B cell (primary cell): ENCODE measurements at regions not wholly inside any gene's neighbourhood (a gene's known extent, or its start where the extent isn't known, plus 50 kb on each side); places are given as distances from the start of the nearest gene placed in this dataset.
A peak's percentile ranks its signal among the peaks of the same experiment; 100 is the strongest.

Source experiments
- ATAC-seq: fragments of 200-7000 bp; cut with Tn5 transposase; one replicate; pipeline ENCODE4 v1.10.0; 2021; ENCODE audit warnings: low read depth, mild to moderate bottlenecking, moderate number of reproducible peaks, moderate library complexity
- CTCF ChIA-PET: fragments of 350-600 bp; sonication (Branson Sonifier 250); formaldehyde crosslinking; loops from one replicate; lab custom pipeline; 2021; ENCODE audit warnings: antibody characterized with exemption, inconsistent platforms; lab: Charles Lee
- POLR2A ChIA-PET: fragments of 350-600 bp; sonication (Branson Sonifier 250); formaldehyde crosslinking; loops from one replicate; lab custom pipeline; 2021; ENCODE audit warnings: antibody characterized with exemption; lab: Charles Lee
- DNase-seq: peaks from one replicate; pipeline ENCODE4 v3.0.0; 2013
- H2AFZ ChIP-seq: 2 replicates; pipeline ENCODE4 v1.6.1; 2012; ENCODE audit warnings: mild to moderate bottlenecking, low read depth, low read length; ENCODE audit not compliant: insufficient read depth, poor library complexity, severe bottlenecking
- H3K27ac ChIP-seq, 2 donors: 1 replicate in 1 of 2; 2 replicates in 1 of 2; pipeline ENCODE4 v1.5.1; 2012 to 2013; ENCODE audit warnings: low read length in 2 of 2, mild to moderate bottlenecking in 2 of 2, moderate library complexity in 1 of 2
- H3K27me3 ChIP-seq, 4 experiments: fragments of 200-600 bp in 1 of 4; sonication (generic) in 1 of 4; replicated peaks in 1 of 4; 1 replicate in 2 of 4; 2 replicates in 2 of 4; pipeline versions ENCODE4 v1.6.1 to v1.7.0; 2013 to 2016; ENCODE audit warnings: low read length in 3 of 4, mild to moderate bottlenecking in 2 of 4, mixed read lengths in 1 of 4, moderate library complexity in 1 of 4; ENCODE audit not compliant: insufficient read depth in 4 of 4, control insufficient read depth in 3 of 4; ENCODE audit errors: control extremely low read depth in 1 of 4
- H3K36me3 ChIP-seq, 2 experiments: replicated peaks in 1 of 2; 1 replicate in 1 of 2; 2 replicates in 1 of 2; pipeline versions ENCODE4 v1.6.1 to v1.7.1; 2013; ENCODE audit warnings: low read length in 1 of 2; ENCODE audit not compliant: insufficient read depth in 2 of 2, control insufficient read depth in 1 of 2; ENCODE audit errors: control extremely low read depth in 1 of 2, extremely low read depth in 1 of 2
- H3K4me1 ChIP-seq, 2 donors: fragments of 200-600 bp in 1 of 2; sonication (generic) in 1 of 2; 1 replicate in 1 of 2; 2 replicates in 1 of 2; pipeline versions ENCODE4 v1.5.1 to v1.6.1; 2013 to 2017; ENCODE audit warnings: low read length in 2 of 2; ENCODE audit not compliant: control insufficient read depth in 2 of 2, insufficient read depth in 2 of 2
- H3K4me2 ChIP-seq: replicated peaks from 2 replicates; pipeline ENCODE3; 2012; ENCODE audit warnings: mild to moderate bottlenecking, low read depth, low read length; ENCODE audit not compliant: poor library complexity, severe bottlenecking
- H3K4me3 ChIP-seq, 5 experiments: fragments of 200-600 bp in 1 of 5; sonication (generic) in 1 of 5; 1 replicate in 3 of 5; 2 replicates in 2 of 5; pipeline versions ENCODE4 v1.5.1 to v1.7.0; 2011 to 2016; ENCODE audit warnings: low read length in 4 of 5, mild to moderate bottlenecking in 4 of 5, low read depth in 2 of 5, control low read depth in 1 of 5, moderate library complexity in 1 of 5; ENCODE audit not compliant: insufficient read depth in 1 of 5; ENCODE audit errors: control extremely low read depth in 1 of 5, extremely low read depth in 1 of 5
- H3K79me2 ChIP-seq: fragments of 200-600 bp; sonication (generic); one replicate; pipeline ENCODE4 v1.6.0; 2016; ENCODE audit warnings: low read length; ENCODE audit not compliant: control insufficient read depth, insufficient read depth
- H3K9ac ChIP-seq: fragments of 200-600 bp; sonication (generic); 2 replicates; pipeline ENCODE4 v1.6.1; 2017; ENCODE audit warnings: mild to moderate bottlenecking, low read length, moderate library complexity
- H3K9me3 ChIP-seq, 3 donors: one replicate each; pipeline versions ENCODE4 v1.6.1 to v1.7.1; 2013; ENCODE audit warnings: low read length in 2 of 3; ENCODE audit not compliant: control insufficient read depth in 2 of 3, insufficient read depth in 1 of 3; ENCODE audit errors: control extremely low read depth in 1 of 3
- H4K20me1 ChIP-seq: 2 replicates; pipeline ENCODE4 v1.6.0; 2012; ENCODE audit warnings: mild to moderate bottlenecking, low read length; ENCODE audit not compliant: insufficient read depth, control insufficient read depth, poor library complexity, severe bottlenecking
- H3K27ac Mint-ChIP-seq: one replicate; pipeline ENCODE4 v1.8.0; 2021; ENCODE audit warnings: mixed read lengths
- H3K27me3 Mint-ChIP-seq: one replicate; pipeline ENCODE4 v1.8.0; 2021; ENCODE audit warnings: mixed read lengths
- H3K4me1 Mint-ChIP-seq: one replicate; pipeline ENCODE4 v1.8.0; 2021; ENCODE audit warnings: mixed read lengths
- H3K4me3 Mint-ChIP-seq: one replicate; pipeline ENCODE4 v1.8.0; 2021; ENCODE audit warnings: mixed read lengths
- H3K9me3 Mint-ChIP-seq: one replicate; pipeline ENCODE4 v1.8.0; 2022; ENCODE audit warnings: mixed read lengths; ENCODE audit not compliant: insufficient read depth
- EZH2 ChIP-seq: IDR thresholded peaks from 2 replicates; pipeline ENCODE4 v1.6.1; 2012; ENCODE audit warnings: borderline replicate concordance, low read depth, mild to moderate bottlenecking, moderate library complexity, low read length; ENCODE audit not compliant: insufficient read depth, poor library complexity, severe bottlenecking
- WGBS: methylation state at CpG from one replicate; pipeline ENCODE4 v1.1.5; 2013; ENCODE audit warnings: missing lambda C conversion rate; ENCODE audit not compliant: insufficient coverage; 5-methylcytosine and 5-hydroxymethylcytosine counted together
- intact Hi-C: fragments of 100-400 bp; cut with micrococcal nuclease; formaldehyde crosslinking; loops from one replicate; pipeline ENCODE4 v1.10.0; 2022
- TF ChIP-seq, protein P1 (sequence below): fragments of 200-600 bp; IDR thresholded peaks from one replicate; pipeline ENCODE4 v1.8.0; 2022; ENCODE audit warnings: antibody characterized with exemption, mild to moderate bottlenecking

DNA sequence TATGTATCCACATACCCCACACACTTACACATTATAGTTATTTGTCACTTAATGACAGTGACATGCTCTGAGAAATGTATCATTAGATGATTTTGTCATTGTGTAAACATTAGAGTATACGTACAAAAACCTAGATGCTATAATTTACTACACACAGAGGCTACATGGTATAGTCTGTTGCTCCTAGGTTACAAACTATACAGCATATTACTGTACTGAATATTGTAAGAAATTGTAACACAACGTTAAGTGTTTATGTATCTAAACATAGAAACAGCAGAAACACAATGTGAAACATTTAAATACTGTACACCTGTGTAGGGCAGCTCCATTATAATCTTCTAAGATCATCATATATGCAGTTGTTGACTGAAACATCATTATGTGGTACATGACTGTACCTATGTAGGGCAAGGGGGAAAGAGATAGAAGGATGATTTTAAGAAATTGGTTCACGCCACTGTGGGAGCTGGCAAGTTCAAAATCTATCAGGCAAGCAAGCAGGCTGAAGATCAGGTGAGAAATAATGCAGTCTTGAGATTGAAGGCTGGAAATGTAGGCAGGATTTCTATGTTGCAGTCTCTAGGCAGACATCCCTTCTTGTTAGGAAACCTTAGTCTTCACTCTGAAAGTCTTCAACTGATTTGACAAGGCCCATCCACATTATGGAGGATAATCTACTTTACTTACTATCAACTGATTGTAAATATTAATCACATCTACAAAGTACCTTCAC, 78.0 kb upstream of the CPEB2 start:
- ChIA-PET POLR2A (no interaction called here), CTCF (no interaction called here)
- H3K9me3 ChIP-seq = no peaks in the 10 kb centered on the region
- DNase-seq (no peak), ATAC-seq (peak; percentile 21)
- intact Hi-C loops = no loop called here
- no peak for TF ChIP-seq EZH2
- TF ChIP-seq, protein P1, sequence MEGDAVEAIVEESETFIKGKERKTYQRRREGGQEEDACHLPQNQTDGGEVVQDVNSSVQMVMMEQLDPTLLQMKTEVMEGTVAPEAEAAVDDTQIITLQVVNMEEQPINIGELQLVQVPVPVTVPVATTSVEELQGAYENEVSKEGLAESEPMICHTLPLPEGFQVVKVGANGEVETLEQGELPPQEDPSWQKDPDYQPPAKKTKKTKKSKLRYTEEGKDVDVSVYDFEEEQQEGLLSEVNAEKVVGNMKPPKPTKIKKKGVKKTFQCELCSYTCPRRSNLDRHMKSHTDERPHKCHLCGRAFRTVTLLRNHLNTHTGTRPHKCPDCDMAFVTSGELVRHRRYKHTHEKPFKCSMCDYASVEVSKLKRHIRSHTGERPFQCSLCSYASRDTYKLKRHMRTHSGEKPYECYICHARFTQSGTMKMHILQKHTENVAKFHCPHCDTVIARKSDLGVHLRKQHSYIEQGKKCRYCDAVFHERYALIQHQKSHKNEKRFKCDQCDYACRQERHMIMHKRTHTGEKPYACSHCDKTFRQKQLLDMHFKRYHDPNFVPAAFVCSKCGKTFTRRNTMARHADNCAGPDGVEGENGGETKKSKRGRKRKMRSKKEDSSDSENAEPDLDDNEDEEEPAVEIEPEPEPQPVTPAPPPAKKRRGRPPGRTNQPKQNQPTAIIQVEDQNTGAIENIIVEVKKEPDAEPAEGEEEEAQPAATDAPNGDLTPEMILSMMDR = no peak
- Mint-ChIP-seq H3K27me3 (peaks cover 3% of the 10 kb centered on the region), H3K4me3 (no peak overlapping the region), H3K9me3 (no peaks in the 10 kb centered on the region), H3K4me1 (no peaks in the 10 kb centered on the region), H3K27ac (no peak overlapping the region)
- H3K4me1 ChIP-seq = no peaks in the 10 kb centered on the region
- H3K79me2 ChIP-seq = no peaks in the 10 kb centered on the region
- no peak overlapping the region for H3K27ac ChIP-seq
- no peaks in the 10 kb centered on the region for H3K27me3 ChIP-seq
- no peak overlapping the region for H2AFZ ChIP-seq
- H3K36me3 ChIP-seq = no peaks in the 10 kb centered on the region
- H3K9ac ChIP-seq = no peak overlapping the region
- no peaks in the 10 kb centered on the region for H4K20me1 ChIP-seq
- H3K4me2 ChIP-seq = no peak overlapping the region
- H3K4me3 ChIP-seq = no peak overlapping the region
- WGBS = 82% methylated on average over 1 of the region's 3 CpGs

DNA sequence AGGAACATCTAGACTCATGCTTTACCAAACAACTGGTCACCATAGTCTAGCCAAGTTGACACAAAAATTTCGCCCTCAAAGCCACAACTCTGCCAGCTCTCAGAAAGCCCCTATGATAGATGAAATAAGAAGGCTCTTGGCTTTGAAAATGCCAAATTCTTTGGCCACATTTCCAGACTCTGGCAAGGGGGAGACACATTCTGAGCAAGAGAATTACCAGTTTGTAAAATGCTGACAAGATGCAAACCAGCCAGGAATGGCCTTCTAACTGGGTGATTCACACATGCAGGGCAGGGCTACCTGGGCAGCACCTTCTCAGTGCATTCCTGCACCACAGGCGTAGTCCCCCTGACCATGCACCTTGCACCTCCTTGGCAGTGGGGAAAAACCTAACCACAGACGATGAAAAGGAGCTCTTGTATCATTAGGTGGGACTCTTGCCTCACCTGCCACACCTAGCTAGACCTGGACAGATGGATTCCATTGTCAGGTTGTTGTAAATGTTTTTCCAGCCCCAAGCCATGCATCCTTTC, 77.4 kb upstream of the CPEB2 start:
- intact Hi-C loops = no loop called here
- WGBS = 100% methylated on average over 3 of the region's 3 CpGs
- no peaks in the 10 kb centered on the region for H4K20me1 ChIP-seq
- no peak overlapping the region for H3K27ac ChIP-seq
- Mint-ChIP-seq H3K27ac (no peak overlapping the region), H3K27me3 (peaks cover 3% of the 10 kb centered on the region), H3K9me3 (no peaks in the 10 kb centered on the region), H3K4me3 (no peak overlapping the region), H3K4me1 (no peaks in the 10 kb centered on the region)
- H3K9me3 ChIP-seq = no peaks in the 10 kb centered on the region
- no peak overlapping the region for H3K9ac ChIP-seq
- ChIA-PET POLR2A (no interaction called here), CTCF (no interaction called here)
- no peaks in the 10 kb centered on the region for H3K27me3 ChIP-seq
- no peaks in the 10 kb centered on the region for H3K36me3 ChIP-seq
- H3K79me2 ChIP-seq = no peaks in the 10 kb centered on the region
- TF ChIP-seq, protein P1 = no peak
- no peak for TF ChIP-seq EZH2
- no peak overlapping the region for H3K4me3 ChIP-seq
- H3K4me2 ChIP-seq = no peak overlapping the region
- DNase-seq (no peak), ATAC-seq (no peak)
- H2AFZ ChIP-seq = no peak overlapping the region
- no peaks in the 10 kb centered on the region for H3K4me1 ChIP-seq
